ENCODE measurements at regions not wholly inside any gene's neighbourhood (a gene's known extent, or its start where the extent isn't known, plus 50 kb on each side); places are given as distances from the start of the nearest gene placed in this dataset.
A peak's percentile ranks its signal among the peaks of the same experiment; 100 is the strongest.

DNA sequence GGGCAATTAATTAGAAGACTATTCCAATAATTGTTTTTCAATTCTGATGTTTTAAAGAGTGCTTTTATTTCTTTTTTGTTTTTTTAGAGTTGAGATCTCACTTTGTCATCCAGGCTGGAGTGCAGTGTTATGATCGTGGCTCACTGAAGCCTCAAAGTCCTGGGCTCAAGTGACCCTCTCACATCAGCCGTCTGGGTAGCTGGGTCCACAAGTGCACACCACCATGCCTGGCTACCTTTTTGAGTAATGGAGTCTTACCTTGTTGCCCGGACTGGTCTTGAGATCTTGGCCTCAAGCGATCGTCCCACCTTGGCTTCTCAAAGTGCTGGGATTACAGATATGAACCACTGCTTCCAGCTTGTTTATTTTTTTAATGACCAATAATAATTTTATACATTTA is 207.8 kb downstream of the NDFIP2 start:
- TF ChIP-seq, protein P1, sequence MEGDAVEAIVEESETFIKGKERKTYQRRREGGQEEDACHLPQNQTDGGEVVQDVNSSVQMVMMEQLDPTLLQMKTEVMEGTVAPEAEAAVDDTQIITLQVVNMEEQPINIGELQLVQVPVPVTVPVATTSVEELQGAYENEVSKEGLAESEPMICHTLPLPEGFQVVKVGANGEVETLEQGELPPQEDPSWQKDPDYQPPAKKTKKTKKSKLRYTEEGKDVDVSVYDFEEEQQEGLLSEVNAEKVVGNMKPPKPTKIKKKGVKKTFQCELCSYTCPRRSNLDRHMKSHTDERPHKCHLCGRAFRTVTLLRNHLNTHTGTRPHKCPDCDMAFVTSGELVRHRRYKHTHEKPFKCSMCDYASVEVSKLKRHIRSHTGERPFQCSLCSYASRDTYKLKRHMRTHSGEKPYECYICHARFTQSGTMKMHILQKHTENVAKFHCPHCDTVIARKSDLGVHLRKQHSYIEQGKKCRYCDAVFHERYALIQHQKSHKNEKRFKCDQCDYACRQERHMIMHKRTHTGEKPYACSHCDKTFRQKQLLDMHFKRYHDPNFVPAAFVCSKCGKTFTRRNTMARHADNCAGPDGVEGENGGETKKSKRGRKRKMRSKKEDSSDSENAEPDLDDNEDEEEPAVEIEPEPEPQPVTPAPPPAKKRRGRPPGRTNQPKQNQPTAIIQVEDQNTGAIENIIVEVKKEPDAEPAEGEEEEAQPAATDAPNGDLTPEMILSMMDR (conservative IDR thresholded peaks at IDR 0.05): no peak
- no peak overlapping the region for H3K27ac ChIP-seq

DNA sequence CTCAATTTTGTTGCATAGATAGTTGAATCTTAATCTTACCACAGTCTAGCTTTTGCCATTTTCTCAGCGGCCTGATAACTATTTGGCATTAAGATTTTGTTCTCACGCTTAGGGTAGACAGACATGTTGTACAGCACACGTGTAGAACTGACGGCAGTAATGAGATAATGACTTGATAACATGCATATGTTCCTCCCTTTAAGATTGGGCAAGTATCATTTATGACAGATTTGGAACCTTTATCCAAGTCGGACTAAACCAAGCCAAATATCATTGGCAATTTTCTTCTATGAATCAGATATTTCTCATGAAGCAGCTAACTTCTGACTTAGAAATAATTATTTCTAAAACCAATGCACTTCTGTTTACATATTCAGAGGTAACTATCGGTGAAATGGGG is 205.5 kb downstream of the NDFIP2 start:
- TF ChIP-seq, protein P1 (conservative IDR thresholded peaks at IDR 0.05): no peak
- no peak overlapping the region for H3K27ac ChIP-seq

DNA sequence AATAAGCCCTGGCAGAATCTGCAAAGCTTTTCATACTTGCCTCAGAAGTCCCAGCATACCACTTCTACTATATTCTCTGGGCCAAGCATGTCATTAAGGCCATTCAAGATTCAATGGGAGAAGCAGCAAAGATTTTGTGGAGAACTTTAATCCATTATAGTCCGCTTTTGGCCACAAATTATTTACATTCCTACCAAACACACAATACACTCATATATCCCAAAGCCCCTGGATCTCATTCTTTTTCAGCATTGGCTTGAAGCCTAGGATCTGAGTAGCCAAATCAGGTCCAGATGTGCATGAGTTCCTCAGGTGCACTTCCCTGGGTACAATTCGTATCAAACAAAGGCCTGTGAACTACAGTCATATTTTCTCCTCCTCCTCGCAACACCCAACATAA is 203.4 kb downstream of the NDFIP2 start:
- no peak overlapping the region for H3K27ac ChIP-seq
- TF ChIP-seq, protein P1 (conservative IDR thresholded peaks at IDR 0.05): no peak

DNA sequence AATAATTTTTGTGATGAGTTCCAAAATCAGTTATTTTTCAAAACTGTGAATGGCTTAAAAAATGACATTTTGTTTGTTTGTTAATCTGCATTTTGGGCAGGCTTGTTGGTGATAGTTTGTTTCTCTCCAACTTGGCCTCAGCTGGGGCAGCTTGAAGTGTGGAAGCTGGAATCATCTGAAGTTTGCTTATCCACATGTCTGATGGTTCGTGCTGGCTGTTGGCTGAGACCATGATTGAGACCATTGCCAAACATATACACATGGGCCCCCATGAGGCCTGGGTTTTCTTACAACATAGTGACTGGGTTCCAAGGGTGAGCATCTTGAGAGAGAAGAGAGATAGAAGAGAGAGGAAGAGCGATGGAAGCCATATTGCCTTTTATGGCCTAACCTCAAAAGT is 201.2 kb downstream of the NDFIP2 start:
- H3K27ac ChIP-seq: no peak overlapping the region
- TF ChIP-seq, protein P1 (conservative IDR thresholded peaks at IDR 0.05): no peak

DNA sequence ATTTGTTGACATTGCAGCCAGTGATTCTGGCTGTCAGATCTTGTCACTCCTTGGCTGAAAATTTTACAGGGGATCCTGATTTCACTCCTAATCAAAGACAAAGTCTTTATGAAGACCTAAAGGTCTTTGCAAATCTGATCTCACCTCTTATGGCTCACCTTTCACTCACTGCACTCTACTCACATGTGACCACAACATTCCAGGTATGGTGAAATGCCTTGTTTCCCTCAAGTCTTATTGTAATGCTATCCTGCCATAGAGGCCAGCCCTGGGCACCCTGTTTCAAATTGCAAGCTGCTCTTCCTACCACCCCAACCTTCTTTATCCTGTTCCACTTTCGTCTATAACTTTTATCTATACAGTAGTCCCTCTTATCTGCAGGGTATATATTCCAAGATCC is 200.1 kb downstream of the NDFIP2 start:
- H3K27ac ChIP-seq: no peak overlapping the region
- TF ChIP-seq, protein P1 (conservative IDR thresholded peaks at IDR 0.05): no peak

DNA sequence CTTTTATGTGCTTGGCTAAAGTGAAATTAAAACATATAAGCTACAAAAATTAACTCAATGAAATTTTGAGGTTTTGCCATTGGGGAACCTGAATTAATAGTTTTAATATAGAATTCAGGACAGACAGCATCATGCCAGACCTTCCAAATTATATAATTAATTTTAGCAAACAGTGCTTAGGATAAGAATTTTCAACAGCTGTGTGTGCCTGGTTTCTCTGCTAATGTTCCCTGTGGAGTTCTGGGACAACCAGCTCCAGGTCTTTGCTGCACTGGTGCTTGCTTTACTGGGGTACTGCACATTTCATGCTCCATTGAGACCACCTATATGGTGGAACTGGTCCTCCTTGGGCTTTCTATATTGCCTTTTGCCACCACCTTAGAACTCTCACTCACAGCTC is 199.5 kb downstream of the NDFIP2 start:
- TF ChIP-seq, protein P1 (conservative IDR thresholded peaks at IDR 0.05): no peak
- no peak overlapping the region for H3K27ac ChIP-seq

DNA sequence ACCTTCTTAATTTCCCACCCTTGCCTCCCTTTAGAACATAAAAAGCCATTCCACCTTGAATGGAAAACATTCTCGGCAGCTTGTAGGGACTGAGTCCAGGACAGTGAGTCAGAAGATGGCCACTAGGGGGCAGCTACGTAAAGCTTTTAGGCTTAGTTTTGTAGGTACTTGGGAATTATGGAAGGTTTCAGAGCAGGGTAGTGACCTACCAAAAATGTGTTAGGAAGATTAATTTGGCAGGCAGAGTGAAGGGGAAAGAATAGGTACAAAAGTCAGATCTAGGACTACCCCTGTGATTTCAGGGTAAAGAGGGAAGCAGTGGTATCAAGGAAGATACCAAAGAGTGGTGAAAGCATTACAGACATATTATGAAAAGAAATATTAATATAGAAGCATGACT is 198.4 kb downstream of the NDFIP2 start:
- no peak overlapping the region for H3K27ac ChIP-seq
- TF ChIP-seq, protein P1 (conservative IDR thresholded peaks at IDR 0.05): peak; percentile 84

DNA sequence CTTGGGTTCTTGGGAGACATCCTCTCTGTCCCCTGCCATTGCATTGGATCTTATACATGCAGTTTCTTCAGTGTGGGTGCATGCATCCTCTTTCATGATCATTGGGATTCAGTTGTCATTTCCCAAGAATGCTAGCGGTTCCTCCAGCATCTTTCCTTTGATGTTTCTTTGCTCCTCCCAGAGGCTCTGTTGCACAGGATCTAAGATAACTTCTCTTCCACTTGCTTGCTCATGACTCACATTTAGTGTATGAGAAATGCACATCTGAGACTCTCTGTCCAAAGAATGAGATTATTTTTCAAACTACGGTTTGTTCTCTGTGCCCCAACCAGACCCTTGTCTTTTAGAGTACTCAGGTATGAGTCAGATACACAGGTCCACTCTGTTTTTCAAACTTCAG is 197.1 kb downstream of the NDFIP2 start:
- H3K27ac ChIP-seq: no peak overlapping the region
- TF ChIP-seq, protein P1 (conservative IDR thresholded peaks at IDR 0.05): no peak
